OCI-LY1 (cell line): ENCODE measurements at regions not wholly inside any gene's neighbourhood (a gene's known extent, or its start where the extent isn't known, plus 50 kb on each side); places are given as distances from the start of the nearest gene placed in this dataset.

ENCODE experiments used
- H2AFZ ChIP-seq: fragments of 200-600 bp; sonication (generic), shearing (Covaris generic); 2 replicates; pipeline ENCODE4 v1.6.0; 2014; ENCODE audit warnings: antibody characterized with exemption, mild to moderate bottlenecking, low read length
- H3F3A ChIP-seq: fragments of 200-600 bp; sonication (generic), shearing (Covaris generic); 2 replicates; pipeline ENCODE4 v1.6.0; 2014; ENCODE audit warnings: mild to moderate bottlenecking, antibody characterized with exemption, low read length, moderate library complexity; ENCODE audit not compliant: insufficient read depth
- H3K27ac ChIP-seq: fragments of 200-600 bp; sonication (generic); 2 replicates; pipeline ENCODE4 v1.5.1; 2014; ENCODE audit warnings: low read length, mixed run types, mild to moderate bottlenecking, low read depth; ENCODE audit not compliant: poor library complexity, severe bottlenecking
- H3K27me3 ChIP-seq: fragments of 200-600 bp; sonication (generic); 2 replicates; pipeline ENCODE4 v1.6.0; 2014; ENCODE audit warnings: antibody characterized with exemption, mild to moderate bottlenecking, low read length, moderate library complexity; ENCODE audit not compliant: insufficient read depth
- H3K36me3 ChIP-seq: fragments of 200-600 bp; sonication (generic); 2 replicates; pipeline ENCODE4 v1.6.1; 2014; ENCODE audit warnings: mild to moderate bottlenecking, antibody characterized with exemption, low read length, moderate library complexity, mixed read lengths; ENCODE audit not compliant: insufficient read depth
- H3K4me1 ChIP-seq: fragments of 200-600 bp; sonication (generic); 2 replicates; pipeline ENCODE4 v1.5.1; 2014; ENCODE audit warnings: mild to moderate bottlenecking, low read length, moderate library complexity; ENCODE audit not compliant: insufficient read depth, severe bottlenecking
- H3K4me2 ChIP-seq: fragments of 200-600 bp; sonication (generic), shearing (Covaris generic); 2 replicates; pipeline ENCODE4 v1.6.1; 2014; ENCODE audit warnings: low read length
- H3K4me3 ChIP-seq: fragments of 200-600 bp; sonication (generic); 2 replicates; pipeline ENCODE4 v1.5.1; 2014; ENCODE audit warnings: low read length, low read depth, mild to moderate bottlenecking, mixed read lengths; ENCODE audit not compliant: poor library complexity, severe bottlenecking
- H3K79me2 ChIP-seq: fragments of 200-600 bp; shearing (Covaris generic); 2 replicates; pipeline ENCODE4 v1.6.1; 2016; ENCODE audit warnings: mixed run types, low read length, mixed read lengths; ENCODE audit not compliant: insufficient read depth
- H3K9ac ChIP-seq: fragments of 200-600 bp; sonication (generic), shearing (Covaris generic); 2 replicates; pipeline ENCODE4 v1.6.1; 2014; ENCODE audit warnings: mild to moderate bottlenecking, low read length, mixed read lengths
- H3K9me2 ChIP-seq: fragments of 200-600 bp; sonication (generic), shearing (Covaris generic); 2 replicates; pipeline ENCODE4 v1.6.1; 2014; ENCODE audit warnings: low read depth, mild to moderate bottlenecking, low read length, mixed read lengths
- H3K9me3 ChIP-seq: fragments of 200-600 bp; shearing (Covaris generic); 2 replicates; pipeline ENCODE4 v1.6.1; 2014; ENCODE audit warnings: low read length, mixed read lengths
- H4K20me1 ChIP-seq: fragments of 200-600 bp; sonication (generic), shearing (Covaris generic); 2 replicates; pipeline ENCODE4 v1.6.0; 2016; ENCODE audit warnings: mild to moderate bottlenecking, low read length; ENCODE audit not compliant: insufficient read depth
- CTCF ChIP-seq: fragments of 200-600 bp; sonication (generic), shearing (Covaris generic); IDR thresholded peaks from 2 replicates; pipeline ENCODE4 v1.5.1; 2017; ENCODE audit warnings: mild to moderate bottlenecking, antibody characterized with exemption, low read length, moderate library complexity, mixed read lengths
- EZH2 ChIP-seq: fragments of 200-600 bp; sonication (generic), shearing (Covaris generic); IDR thresholded peaks from 2 replicates; pipeline ENCODE4 v1.8.0; 2017; ENCODE audit warnings: borderline replicate concordance, mixed run types, mild to moderate bottlenecking, antibody characterized with exemption, low read length, moderate library complexity, mixed read lengths

GRCh38 chr1:164930833-164931232 lies 371.8 kb downstream of the PBX1 start:
- H3K9me2 ChIP-seq = no peaks in the 10 kb centered on the region
- no peak overlapping the region for H3K4me2 ChIP-seq
- H3K27ac ChIP-seq = no peak overlapping the region

GRCh38 chr1:164930241-164930640 lies 371.3 kb downstream of the PBX1 start:
- no peaks in the 10 kb centered on the region for H3K4me1 ChIP-seq
- no peak overlapping the region for H3K27ac ChIP-seq
- no peak for TF ChIP-seq CTCF
- TF ChIP-seq EZH2 = no peak
- no peaks in the 10 kb centered on the region for H3K9me2 ChIP-seq
- no peaks in the 10 kb centered on the region for H4K20me1 ChIP-seq
- H3K9ac ChIP-seq = no peak overlapping the region
- no peaks in the 10 kb centered on the region for H3K9me3 ChIP-seq
- H3K27me3 ChIP-seq = no peaks in the 10 kb centered on the region
- H3K4me2 ChIP-seq = no peak overlapping the region
- no peaks in the 10 kb centered on the region for H3K79me2 ChIP-seq
- no peak overlapping the region for H3K4me3 ChIP-seq
- no peak overlapping the region for H2AFZ ChIP-seq
- no peaks in the 10 kb centered on the region for H3K36me3 ChIP-seq
- no peaks in the 10 kb centered on the region for H3F3A ChIP-seq

More at GRCh38 chr1:164930833-164931232, 371.8 kb downstream of the PBX1 start:
- Histone ChIP-seq H3K27me3 (no peaks in the 10 kb centered on the region), H3K4me1 (no peaks in the 10 kb centered on the region), H3F3A (no peaks in the 10 kb centered on the region), H4K20me1 (no peaks in the 10 kb centered on the region), H3K9me3 (no peaks in the 10 kb centered on the region), H3K4me3 (no peak overlapping the region), H3K36me3 (no peaks in the 10 kb centered on the region), H3K79me2 (no peaks in the 10 kb centered on the region), H3K9ac (no peak overlapping the region), H2AFZ (no peak overlapping the region)
- TF ChIP-seq EZH2 (no peak), CTCF (no peak)

GRCh38 chr1:164928232-164928812 lies 369.3 kb downstream of the PBX1 start:
- H3K9ac ChIP-seq = no peak overlapping the region
- H3K9me3 ChIP-seq = no peaks in the 10 kb centered on the region
- H3K79me2 ChIP-seq = no peaks in the 10 kb centered on the region
- H3K4me3 ChIP-seq = no peak overlapping the region
- no peak for TF ChIP-seq CTCF
- TF ChIP-seq EZH2 = no peak
- no peaks in the 10 kb centered on the region for H4K20me1 ChIP-seq
- no peaks in the 10 kb centered on the region for H3K36me3 ChIP-seq
- no peak overlapping the region for H3K27ac ChIP-seq
- H2AFZ ChIP-seq = no peak overlapping the region
- no peaks in the 10 kb centered on the region for H3F3A ChIP-seq
- no peak overlapping the region for H3K4me2 ChIP-seq
- no peaks in the 10 kb centered on the region for H3K27me3 ChIP-seq
- H3K4me1 ChIP-seq = no peaks in the 10 kb centered on the region
- H3K9me2 ChIP-seq = no peaks in the 10 kb centered on the region
